ENCODE measurements at regions not wholly inside any gene's neighbourhood (a gene's known extent, or its start where the extent isn't known, plus 50 kb on each side); places are given as distances from the start of the nearest gene placed in this dataset.

DNA sequence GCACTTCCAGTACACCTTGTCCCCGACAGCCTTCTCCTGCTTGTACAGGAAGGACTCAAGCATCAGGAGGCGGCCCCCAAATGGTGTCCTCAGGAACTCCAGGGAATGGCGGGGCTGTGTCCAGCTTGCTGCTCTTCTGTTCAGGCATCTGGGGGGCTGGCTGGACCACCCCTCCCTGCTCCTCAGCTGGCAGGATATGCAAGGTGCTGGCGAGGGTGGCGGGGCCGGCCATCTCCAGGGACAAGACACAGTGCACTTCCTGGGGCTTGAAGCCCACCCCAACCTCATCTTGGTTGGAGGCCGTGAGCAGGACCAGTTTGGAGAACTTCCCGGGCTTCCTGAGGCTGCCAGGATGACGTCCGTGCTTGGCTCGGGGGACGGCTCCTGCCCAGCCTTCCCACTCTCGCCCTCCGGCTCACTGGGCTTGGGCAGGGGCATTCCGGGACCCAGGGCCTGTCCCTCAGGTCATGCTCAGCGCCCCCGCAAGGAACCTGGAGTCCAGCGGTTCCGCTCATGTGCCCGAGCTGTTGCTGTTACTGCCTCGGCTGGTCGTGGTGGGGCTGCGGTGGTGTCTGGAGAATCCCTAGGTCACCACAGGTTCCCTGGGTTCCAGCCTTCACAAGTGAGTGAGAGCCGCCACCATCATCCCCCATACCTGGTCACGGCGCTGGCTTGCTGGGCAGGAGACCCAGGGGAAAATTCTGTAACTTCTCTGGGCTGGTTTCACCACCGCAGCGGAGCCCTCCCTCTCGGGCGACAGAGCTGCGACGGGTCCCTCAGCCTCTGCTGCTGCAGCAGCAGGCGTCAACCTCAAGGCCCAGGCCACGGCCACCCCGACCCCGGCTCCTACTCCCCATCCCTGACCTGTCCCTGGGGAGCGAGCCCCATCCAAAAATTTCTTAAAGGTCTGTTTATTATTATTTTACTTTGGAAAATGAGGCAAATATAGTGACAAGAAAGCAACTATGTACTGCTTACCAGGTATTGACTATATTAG lies 82.8 kb upstream of the FXR1 start:
- TF ChIP-seq POLR2AphosphoS5 (IDR thresholded peaks at IDR 0.05) (no peak), POLR2A (IDR thresholded peaks at IDR 0.05) (no peak)
- TF ChIP-seq, protein P1, sequence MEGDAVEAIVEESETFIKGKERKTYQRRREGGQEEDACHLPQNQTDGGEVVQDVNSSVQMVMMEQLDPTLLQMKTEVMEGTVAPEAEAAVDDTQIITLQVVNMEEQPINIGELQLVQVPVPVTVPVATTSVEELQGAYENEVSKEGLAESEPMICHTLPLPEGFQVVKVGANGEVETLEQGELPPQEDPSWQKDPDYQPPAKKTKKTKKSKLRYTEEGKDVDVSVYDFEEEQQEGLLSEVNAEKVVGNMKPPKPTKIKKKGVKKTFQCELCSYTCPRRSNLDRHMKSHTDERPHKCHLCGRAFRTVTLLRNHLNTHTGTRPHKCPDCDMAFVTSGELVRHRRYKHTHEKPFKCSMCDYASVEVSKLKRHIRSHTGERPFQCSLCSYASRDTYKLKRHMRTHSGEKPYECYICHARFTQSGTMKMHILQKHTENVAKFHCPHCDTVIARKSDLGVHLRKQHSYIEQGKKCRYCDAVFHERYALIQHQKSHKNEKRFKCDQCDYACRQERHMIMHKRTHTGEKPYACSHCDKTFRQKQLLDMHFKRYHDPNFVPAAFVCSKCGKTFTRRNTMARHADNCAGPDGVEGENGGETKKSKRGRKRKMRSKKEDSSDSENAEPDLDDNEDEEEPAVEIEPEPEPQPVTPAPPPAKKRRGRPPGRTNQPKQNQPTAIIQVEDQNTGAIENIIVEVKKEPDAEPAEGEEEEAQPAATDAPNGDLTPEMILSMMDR (IDR thresholded peaks at IDR 0.05): no peak

GRCh38 chr3:180835501-180835900 lies 77.0 kb upstream of the FXR1 start:
- no peak overlapping the region for H3K27ac ChIP-seq
- H3K4me1 ChIP-seq (replicated peaks): no peaks in the 10 kb centered on the region
- no peaks in the 10 kb centered on the region for H3K9me3 ChIP-seq
- 88% methylated on average over 2 of the region's 2 CpGs for WGBS
- H3K27me3 ChIP-seq (replicated peaks; ENCODE audit: insufficient read depth): no peaks in the 10 kb centered on the region
- TF ChIP-seq POLR2AphosphoS5 (IDR thresholded peaks at IDR 0.05): no peak
- TF ChIP-seq, protein P1 (IDR thresholded peaks at IDR 0.05): no peak
- TF ChIP-seq POLR2A (IDR thresholded peaks at IDR 0.05): no peak
- DNase-seq (ENCODE audit: low spot score): no peak
- intact Hi-C loops (cut with DNase I): no loop called here
- H3K4me3 ChIP-seq: no peak overlapping the region
- H3K36me3 ChIP-seq: no peaks in the 10 kb centered on the region

More for the DNA sequence above, 82.8 kb upstream of the FXR1 start:
- Histone ChIP-seq H3K4me3 (no peak overlapping the region), H3K27ac (no peak overlapping the region), H3K4me1 (replicated peaks) (no peaks in the 10 kb centered on the region), H3K9me3 (no peaks in the 10 kb centered on the region), H3K27me3 (replicated peaks; ENCODE audit: insufficient read depth) (no peaks in the 10 kb centered on the region), H3K36me3 (no peaks in the 10 kb centered on the region)
- DNase-seq (ENCODE audit: low spot score): no peak
- intact Hi-C loops (cut with DNase I): no loop called here
- WGBS: 94% methylated on average over 27 of the region's 37 CpGs

- 80% methylated on average over 1 of the region's 1 CpG for WGBS
- Histone ChIP-seq H3K27ac (no peak overlapping the region), H3K27me3 (replicated peaks; ENCODE audit: insufficient read depth) (no peaks in the 10 kb centered on the region), H3K9me3 (no peaks in the 10 kb centered on the region), H3K4me3 (no peak overlapping the region), H3K36me3 (no peaks in the 10 kb centered on the region), H3K4me1 (replicated peaks) (no peaks in the 10 kb centered on the region)
- no peak for DNase-seq (ENCODE audit: low spot score)
- intact Hi-C loops (cut with DNase I): no loop called here
- TF ChIP-seq, protein P1 (IDR thresholded peaks at IDR 0.05): no peak
These were observed 75.7 kb upstream of the FXR1 start for GRCh38 chr3:180836766-180837165.

DNA sequence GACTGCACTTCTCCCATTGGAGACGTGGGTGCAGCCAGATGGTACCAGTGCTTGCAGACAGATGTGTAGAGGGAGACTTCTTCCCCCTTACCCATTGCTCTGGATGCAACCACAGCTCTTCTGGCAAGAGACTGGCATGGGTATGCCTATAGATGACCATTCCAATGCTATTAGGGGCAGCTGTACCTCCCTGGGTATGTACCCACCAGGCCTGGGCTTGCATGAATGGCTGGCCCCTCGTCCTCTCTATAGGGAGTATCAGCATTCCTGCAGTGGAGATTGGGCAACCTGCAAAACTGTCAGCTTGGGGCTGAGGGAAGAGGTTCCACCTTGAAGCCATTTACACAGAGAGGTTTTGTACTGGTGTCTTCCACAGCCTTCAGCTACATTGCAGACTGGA lies 57.6 kb upstream of the FXR1 start:
- Histone ChIP-seq H3K9me3 (no peaks in the 10 kb centered on the region), H3K36me3 (no peaks in the 10 kb centered on the region), H3K27ac (no peak overlapping the region), H3K4me1 (replicated peaks) (no peaks in the 10 kb centered on the region), H3K4me3 (no peak overlapping the region), H3K27me3 (replicated peaks; ENCODE audit: insufficient read depth) (no peaks in the 10 kb centered on the region)
- TF ChIP-seq POLR2A (IDR thresholded peaks at IDR 0.05) (no peak), POLR2AphosphoS5 (IDR thresholded peaks at IDR 0.05) (no peak)
- TF ChIP-seq, protein P1 (IDR thresholded peaks at IDR 0.05): no peak
- intact Hi-C loops (cut with DNase I): no loop called here
- 42% methylated on average over 2 of the region's 2 CpGs for WGBS
- DNase-seq (ENCODE audit: low spot score): no peak

GRCh38 chr3:180855364-180855763 lies 57.1 kb upstream of the FXR1 start:
- H3K4me3 ChIP-seq: no peak overlapping the region
- no peak for TF ChIP-seq POLR2AphosphoS5 (IDR thresholded peaks at IDR 0.05)
- TF ChIP-seq, protein P1 (IDR thresholded peaks at IDR 0.05): no peak
- H3K4me1 ChIP-seq (replicated peaks): no peaks in the 10 kb centered on the region
- no peaks in the 10 kb centered on the region for H3K36me3 ChIP-seq
- intact Hi-C loops (cut with DNase I): no loop called here
- WGBS: 13% methylated on average over 2 of the region's 2 CpGs
- no peaks in the 10 kb centered on the region for H3K9me3 ChIP-seq
- no peak for DNase-seq (ENCODE audit: low spot score)
- no peak overlapping the region for H3K27ac ChIP-seq
- H3K27me3 ChIP-seq (replicated peaks; ENCODE audit: insufficient read depth): no peaks in the 10 kb centered on the region
